Kidney epithelial cell (primary cell): ENCODE measurements at regions not wholly inside any gene's neighbourhood (a gene's known extent, or its start where the extent isn't known, plus 50 kb on each side); places are given as distances from the start of the nearest gene placed in this dataset.

Experiments used
- DNase-seq: peaks from one replicate; pipeline ENCODE4 v3.0.0-alpha.2; 2010; ENCODE audit warnings: low read depth
- H3K27me3 ChIP-seq: 2 replicates; pipeline ENCODE4 v1.6.0; 2011; ENCODE audit warnings: low read length; ENCODE audit not compliant: control insufficient read depth, insufficient read depth
- H3K36me3 ChIP-seq: 2 replicates; pipeline ENCODE4 v1.5.1; 2011; ENCODE audit warnings: low read length; ENCODE audit not compliant: control insufficient read depth, insufficient read depth
- H3K4me3 ChIP-seq: 2 replicates; pipeline ENCODE4 v1.5.1; 2011; ENCODE audit warnings: low read depth, mild to moderate bottlenecking, control low read depth, low read length
- CTCF ChIP-seq: IDR thresholded peaks from 2 replicates; pipeline ENCODE4 v1.5.1; 2011; ENCODE audit warnings: mild to moderate bottlenecking, moderate library complexity, low read length, control low read depth, inconsistent platforms; ENCODE audit not compliant: insufficient read depth, poor library complexity, severe bottlenecking

- no peak for TF ChIP-seq CTCF
- no peak for DNase-seq
- H3K36me3 ChIP-seq, result no peaks in the 10 kb centered on the region
- H3K27me3 ChIP-seq, result no peaks in the 10 kb centered on the region
- H3K4me3 ChIP-seq, result no peak overlapping the region
Observed at GRCh38 chr9:118003240-118003639, 299.0 kb downstream of the TLR4 start.

GRCh38 chr9:118008246-118008645 lies 304.0 kb downstream of the TLR4 start:
- no peak for TF ChIP-seq CTCF
- no peak for DNase-seq
- Histone ChIP-seq H3K27me3 (no peaks in the 10 kb centered on the region), H3K36me3 (no peaks in the 10 kb centered on the region), H3K4me3 (no peak overlapping the region)

GRCh38 chr9:118009614-118010013 lies 305.4 kb downstream of the TLR4 start:
- TF ChIP-seq CTCF, result no peak
- DNase-seq, result no peak
- H3K4me3 ChIP-seq, result no peak overlapping the region
- no peaks in the 10 kb centered on the region for H3K36me3 ChIP-seq
- H3K27me3 ChIP-seq, result no peaks in the 10 kb centered on the region

- no peak for TF ChIP-seq CTCF
- H3K4me3 ChIP-seq, result no peak overlapping the region
- no peak for DNase-seq
- no peaks in the 10 kb centered on the region for H3K27me3 ChIP-seq
- no peaks in the 10 kb centered on the region for H3K36me3 ChIP-seq
Observed at GRCh38 chr9:118017607-118018122, 313.5 kb downstream of the TLR4 start.

- no peak for TF ChIP-seq CTCF
- no peaks in the 10 kb centered on the region for H3K36me3 ChIP-seq
- no peak for DNase-seq
Observed at GRCh38 chr9:118023644-118024043, 319.4 kb downstream of the TLR4 start.

GRCh38 chr9:118028225-118028624 lies 324.0 kb downstream of the TLR4 start:
- DNase-seq, result no peak
- H3K4me3 ChIP-seq, result no peak overlapping the region
- TF ChIP-seq CTCF, result no peak
- H3K36me3 ChIP-seq, result no peaks in the 10 kb centered on the region
- H3K27me3 ChIP-seq, result no peaks in the 10 kb centered on the region

More at GRCh38 chr9:118023644-118024043, 319.4 kb downstream of the TLR4 start:
- no peak overlapping the region for H3K4me3 ChIP-seq
- no peaks in the 10 kb centered on the region for H3K27me3 ChIP-seq
